BLaER1 (cell line): ENCODE measurements at regions not wholly inside any gene's neighbourhood (a gene's known extent, or its start where the extent isn't known, plus 50 kb on each side); places are given as distances from the start of the nearest gene placed in this dataset.

Experiments
- H3K27ac ChIP-seq: shearing (Covaris generic); formaldehyde crosslinking; 2 replicates; pipeline ENCODE4 v1.8.1; 2022
- H3K27me3 ChIP-seq: shearing (Covaris generic); formaldehyde crosslinking; 2 replicates; pipeline ENCODE4 v1.8.1; 2022
- H3K36me3 ChIP-seq: shearing (Covaris generic); formaldehyde crosslinking; 2 replicates; pipeline ENCODE4 v1.8.1; 2022
- H3K4me1 ChIP-seq: shearing (Covaris generic); formaldehyde crosslinking; 2 replicates; pipeline ENCODE4 v1.8.1; 2022
- H3K4me2 ChIP-seq: shearing (Covaris generic); formaldehyde crosslinking; 2 replicates; pipeline ENCODE4 v1.8.1; 2022
- H3K4me3 ChIP-seq: shearing (Covaris generic); formaldehyde crosslinking; 2 replicates; pipeline ENCODE4 v1.8.1; 2022
- H3K9ac ChIP-seq: shearing (Covaris generic); formaldehyde crosslinking; 2 replicates; pipeline ENCODE4 v1.8.1; 2022
- H3K9me3 ChIP-seq: shearing (Covaris generic); formaldehyde crosslinking; 2 replicates; pipeline ENCODE4 v1.8.1; 2022
- H4K20me1 ChIP-seq: shearing (Covaris generic); formaldehyde crosslinking; 2 replicates; pipeline ENCODE4 v1.8.1; 2022
- Cebpa-rat ChIP-seq: shearing (Covaris generic); IDR thresholded peaks from 2 replicates; pipeline ENCODE4 v1.8.1; 2022

GRCh38 chr5:116900793-116901192 is 326.2 kb upstream of the SEMA6A start:
- no peaks in the 10 kb centered on the region for H3K36me3 ChIP-seq

GRCh38 chr5:116898917-116899316 is 324.3 kb upstream of the SEMA6A start:
- Histone ChIP-seq H3K4me1 (no peaks in the 10 kb centered on the region), H3K9me3 (0 out of 2 replicates have a peak, but pooled peaks cover 3% of the 10 kb centered on the region), H3K36me3 (no peaks in the 10 kb centered on the region), H3K4me2 (no peak overlapping the region), H3K9ac (no peak overlapping the region), H3K4me3 (no peak overlapping the region), H4K20me1 (no peaks in the 10 kb centered on the region), H3K27ac (no peak overlapping the region), H3K27me3 (no peaks in the 10 kb centered on the region)
- TF ChIP-seq Cebpa-rat, result no peak

More at GRCh38 chr5:116900793-116901192, 326.2 kb upstream of the SEMA6A start:
- Histone ChIP-seq H4K20me1 (no peaks in the 10 kb centered on the region), H3K27me3 (no peaks in the 10 kb centered on the region), H3K9me3 (0 out of 2 replicates have a peak, but pooled peaks cover 3% of the 10 kb centered on the region), H3K4me2 (no peak overlapping the region), H3K4me1 (no peaks in the 10 kb centered on the region), H3K27ac (no peak overlapping the region), H3K4me3 (no peak overlapping the region), H3K9ac (no peak overlapping the region)
- no peak for TF ChIP-seq Cebpa-rat

GRCh38 chr5:116897291-116897690 is 322.7 kb upstream of the SEMA6A start:
- Histone ChIP-seq H3K27me3 (no peaks in the 10 kb centered on the region), H3K27ac (no peak overlapping the region), H3K4me3 (no peak overlapping the region), H3K36me3 (no peaks in the 10 kb centered on the region), H3K9ac (no peak overlapping the region), H3K4me1 (no peaks in the 10 kb centered on the region), H4K20me1 (no peaks in the 10 kb centered on the region), H3K4me2 (no peak overlapping the region), H3K9me3 (no peaks in the 10 kb centered on the region)
- no peak for TF ChIP-seq Cebpa-rat

GRCh38 chr5:116896001-116896400 is 321.4 kb upstream of the SEMA6A start:
- TF ChIP-seq Cebpa-rat, result no peak
- H3K36me3 ChIP-seq, result no peaks in the 10 kb centered on the region
- no peaks in the 10 kb centered on the region for H3K9me3 ChIP-seq
- no peak overlapping the region for H3K27ac ChIP-seq
- no peaks in the 10 kb centered on the region for H3K4me1 ChIP-seq
- no peak overlapping the region for H3K4me2 ChIP-seq
- no peak overlapping the region for H3K4me3 ChIP-seq
- H4K20me1 ChIP-seq, result no peaks in the 10 kb centered on the region
- no peak overlapping the region for H3K9ac ChIP-seq
- no peaks in the 10 kb centered on the region for H3K27me3 ChIP-seq

GRCh38 chr5:116892993-116893392 is 318.4 kb upstream of the SEMA6A start:
- Histone ChIP-seq H3K4me3 (no peak overlapping the region), H4K20me1 (no peaks in the 10 kb centered on the region), H3K9ac (no peak overlapping the region), H3K27ac (no peak overlapping the region), H3K4me2 (no peak overlapping the region), H3K4me1 (no peaks in the 10 kb centered on the region), H3K36me3 (no peaks in the 10 kb centered on the region), H3K9me3 (no peaks in the 10 kb centered on the region), H3K27me3 (no peaks in the 10 kb centered on the region)
- TF ChIP-seq Cebpa-rat, result no peak

- no peak for TF ChIP-seq Cebpa-rat
- no peaks in the 10 kb centered on the region for H4K20me1 ChIP-seq
- no peaks in the 10 kb centered on the region for H3K36me3 ChIP-seq
- no peak overlapping the region for H3K9ac ChIP-seq
- H3K4me2 ChIP-seq, result no peak overlapping the region
- H3K27me3 ChIP-seq, result no peaks in the 10 kb centered on the region
- H3K9me3 ChIP-seq, result no peaks in the 10 kb centered on the region
- H3K4me1 ChIP-seq, result no peaks in the 10 kb centered on the region
- H3K27ac ChIP-seq, result no peak overlapping the region
- no peak overlapping the region for H3K4me3 ChIP-seq
Measured at GRCh38 chr5:116887104-116887503, 312.5 kb upstream of the SEMA6A start.

- no peaks in the 10 kb centered on the region for H3K9me3 ChIP-seq
- H3K4me2 ChIP-seq, result no peak overlapping the region
- H3K27ac ChIP-seq, result no peak overlapping the region
- no peak for TF ChIP-seq Cebpa-rat
- H3K4me3 ChIP-seq, result no peak overlapping the region
- no peaks in the 10 kb centered on the region for H3K27me3 ChIP-seq
- H4K20me1 ChIP-seq, result no peaks in the 10 kb centered on the region
- H3K9ac ChIP-seq, result no peak overlapping the region
- H3K36me3 ChIP-seq, result no peaks in the 10 kb centered on the region
- H3K4me1 ChIP-seq, result no peaks in the 10 kb centered on the region
Measured at GRCh38 chr5:116885825-116886224, 311.2 kb upstream of the SEMA6A start.

- no peaks in the 10 kb centered on the region for H3K9me3 ChIP-seq
- H4K20me1 ChIP-seq, result no peaks in the 10 kb centered on the region
- no peaks in the 10 kb centered on the region for H3K4me1 ChIP-seq
- no peak overlapping the region for H3K4me3 ChIP-seq
- TF ChIP-seq Cebpa-rat, result no peak
- H3K27ac ChIP-seq, result no peak overlapping the region
- H3K27me3 ChIP-seq, result no peaks in the 10 kb centered on the region
- H3K4me2 ChIP-seq, result no peak overlapping the region
- H3K9ac ChIP-seq, result no peak overlapping the region
- H3K36me3 ChIP-seq, result no peaks in the 10 kb centered on the region
Measured at GRCh38 chr5:116883875-116884274, 309.3 kb upstream of the SEMA6A start.

- H3K9me3 ChIP-seq, result no peaks in the 10 kb centered on the region
- H3K9ac ChIP-seq, result no peak overlapping the region
- H3K36me3 ChIP-seq, result no peaks in the 10 kb centered on the region
- H3K27ac ChIP-seq, result no peak overlapping the region
- H3K4me3 ChIP-seq, result no peak overlapping the region
- TF ChIP-seq Cebpa-rat, result no peak
- no peaks in the 10 kb centered on the region for H3K27me3 ChIP-seq
- H3K4me1 ChIP-seq, result no peaks in the 10 kb centered on the region
- no peak overlapping the region for H3K4me2 ChIP-seq
- H4K20me1 ChIP-seq, result no peaks in the 10 kb centered on the region
Measured at GRCh38 chr5:116881921-116882531, 307.4 kb upstream of the SEMA6A start.

- no peak overlapping the region for H3K9ac ChIP-seq
- no peaks in the 10 kb centered on the region for H3K9me3 ChIP-seq
- H3K4me3 ChIP-seq, result no peak overlapping the region
- no peaks in the 10 kb centered on the region for H3K27me3 ChIP-seq
- no peak overlapping the region for H3K4me2 ChIP-seq
- TF ChIP-seq Cebpa-rat, result no peak
- no peaks in the 10 kb centered on the region for H3K36me3 ChIP-seq
- no peaks in the 10 kb centered on the region for H4K20me1 ChIP-seq
- H3K4me1 ChIP-seq, result no peaks in the 10 kb centered on the region
- no peak overlapping the region for H3K27ac ChIP-seq
Measured at GRCh38 chr5:116880601-116881000, 306.0 kb upstream of the SEMA6A start.

GRCh38 chr5:116880150-116880549 is 305.5 kb upstream of the SEMA6A start:
- Histone ChIP-seq H3K4me2 (no peak overlapping the region), H3K27ac (no peak overlapping the region), H3K4me3 (no peak overlapping the region), H3K9me3 (no peaks in the 10 kb centered on the region), H3K27me3 (no peaks in the 10 kb centered on the region), H4K20me1 (no peaks in the 10 kb centered on the region), H3K4me1 (no peaks in the 10 kb centered on the region), H3K9ac (no peak overlapping the region), H3K36me3 (no peaks in the 10 kb centered on the region)
- TF ChIP-seq Cebpa-rat, result no peak
